A549 (cell line): ENCODE measurements at regions not wholly inside any gene's neighbourhood (a gene's known extent, or its start where the extent isn't known, plus 50 kb on each side); places are given as distances from the start of the nearest gene placed in this dataset.

Experiments
- ATAC-seq, 2 experiments: fragments of 200-7000 bp in 1 of 2; fragments of >200 bp in 1 of 2; cut with Nextera tagmentation in 1 of 2; cut with Tn5 transposase in 1 of 2; 3 replicates each; pipeline versions ENCODE4 v1.8.0 to v1.9.1; 2018 to 2020; ENCODE audit warnings: mild to moderate bottlenecking in 1 of 2, moderate library complexity in 1 of 2
- CTCF ChIA-PET: fragments of 300-600 bp; sonication (Branson Sonifier 250); formaldehyde crosslinking; extraction: SDS; loops from one replicate; lab custom pipeline; 2021; ENCODE audit warnings: antibody characterized with exemption, inconsistent platforms; lab: Yijun Ruan, JAX
- POLR2A ChIA-PET: fragments of 350-600 bp; formaldehyde crosslinking; extraction: SDS; loops from one replicate; lab custom pipeline; 2021; ENCODE audit warnings: antibody characterized with exemption, inconsistent platforms; lab: Yijun Ruan, JAX
- DNase-seq, 2 experiments: peaks; one replicate each; pipeline versions ENCODE4 v3.0.0 to v3.0.0-alpha.2; 2011 to 2016; ENCODE audit warnings: low read depth in 1 of 2, low spot score in 1 of 2
- FAIRE-seq: peaks from 2 replicates; lab custom pipeline; 2011; peaks lifted over from hg19 to GRCh38; lab: Jason Lieb, UNC
- H3K27ac ChIP-seq, 2 experiments: fragments of >200 bp; sonication (Bioruptor Twin); formaldehyde crosslinking; 3 replicates each; pipeline ENCODE4 v1.5.1; 2016 to 2017
- H3K4me1 ChIP-seq: fragments of >200 bp; sonication (Bioruptor Twin); formaldehyde crosslinking; 3 replicates; pipeline ENCODE4 v1.6.1; 2016
- H3K4me2 ChIP-seq: fragments of >200 bp; sonication (Bioruptor Twin); formaldehyde crosslinking; 3 replicates; pipeline ENCODE4 v1.6.1; 2016
- H3K4me3 ChIP-seq: fragments of >200 bp; sonication (Bioruptor Twin); formaldehyde crosslinking; 3 replicates; pipeline ENCODE4 v1.5.1; 2016
- H3K9me3 ChIP-seq: fragments of >200 bp; sonication (Bioruptor Twin); formaldehyde crosslinking; 3 replicates; pipeline ENCODE4 v1.6.1; 2016
- CBX2 ChIP-seq: fragments of 200-600 bp; sonication (generic); IDR thresholded peaks from 2 replicates; pipeline ENCODE4 v1.6.1; 2016; ENCODE audit warnings: low read depth, mild to moderate bottlenecking, borderline replicate concordance
- CHD2 ChIP-seq: fragments of 150-350 bp; IDR thresholded peaks from 2 replicates; pipeline ENCODE4 v1.6.1; 2014; ENCODE audit warnings: low read length; ENCODE audit not compliant: partially characterized antibody
- CHD4 ChIP-seq: fragments of 200-600 bp; sonication (generic); IDR thresholded peaks from 2 replicates; pipeline ENCODE4 v1.6.1; 2016; ENCODE audit warnings: antibody characterized with exemption, mild to moderate bottlenecking, borderline replicate concordance
- E2F6 ChIP-seq: IDR thresholded peaks from 2 replicates; pipeline ENCODE4 v1.6.1; 2012; ENCODE audit warnings: low read depth, borderline replicate concordance
- ESRRA ChIP-seq: fragments of 150-350 bp; IDR thresholded peaks from 2 replicates; pipeline ENCODE4 v1.6.1; 2014; ENCODE audit warnings: mild to moderate bottlenecking, low read length, borderline replicate concordance
- FOSL2 ChIP-seq, 2 experiments: fragments of 450-650 bp in 1 of 2; fragments of >200 bp in 1 of 2; sonication (Bioruptor Twin) in 1 of 2; formaldehyde crosslinking; IDR thresholded peaks; 2 replicates each; pipeline versions ENCODE4 v1.5.0 to v1.6.1; 2016 to 2020; ENCODE audit warnings: mild to moderate bottlenecking in 1 of 2, moderate library complexity in 1 of 2
- FOXS1 ChIP-seq: fragments of 250-450 bp; sonication (Bioruptor Pico); IDR thresholded peaks from 2 replicates; pipeline ENCODE4 v1.5.0; 2020; ENCODE audit warnings: mild to moderate bottlenecking, moderate library complexity
- GATA3 ChIP-seq: IDR thresholded peaks from 2 replicates; pipeline ENCODE4 v1.6.1; 2012; ENCODE audit warnings: borderline replicate concordance
- HDAC2 ChIP-seq: fragments of 200-600 bp; sonication (generic); IDR thresholded peaks from 2 replicates; pipeline ENCODE4 v1.6.1; 2016
- HEYL ChIP-seq: fragments of 250-450 bp; sonication (Bioruptor Pico); IDR thresholded peaks from 2 replicates; pipeline ENCODE4 v1.8.0; 2021; ENCODE audit warnings: mild to moderate bottlenecking, moderate library complexity
- HOXB13 ChIP-seq: fragments of 250-450 bp; sonication (Bioruptor Pico); IDR thresholded peaks from 2 replicates; pipeline ENCODE4 v1.5.0; 2020; ENCODE audit warnings: low read depth, mild to moderate bottlenecking, moderate library complexity
- KDM1A ChIP-seq: fragments of 200-600 bp; sonication (generic); IDR thresholded peaks from 2 replicates; pipeline ENCODE4 v1.6.1; 2016; ENCODE audit warnings: low read depth, mild to moderate bottlenecking
- MAFK ChIP-seq: fragments of 450-650 bp; IDR thresholded peaks from 2 replicates; pipeline ENCODE4 v1.6.1; 2014; ENCODE audit not compliant: partially characterized antibody
- NFE2L2 ChIP-seq: fragments of 150-350 bp; conservative IDR thresholded peaks from 2 replicates; pipeline ENCODE4 v1.6.1; 2014; ENCODE audit warnings: low read length
- PBX3 ChIP-seq: IDR thresholded peaks from 2 replicates; pipeline ENCODE4 v1.6.1; 2012
- PHF8 ChIP-seq: fragments of 200-600 bp; sonication (generic); IDR thresholded peaks from 2 replicates; pipeline ENCODE4 v1.6.1; 2016; ENCODE audit warnings: low read depth, mild to moderate bottlenecking, antibody characterized with exemption, moderate library complexity, borderline replicate concordance
- POLR2AphosphoS2 ChIP-seq: conservative IDR thresholded peaks from 2 replicates; pipeline ENCODE4 v1.6.1; 2012; ENCODE audit warnings: low read length, improper control_type of control experiment, inconsistent platforms
- RAD21 ChIP-seq, 2 experiments: fragments of >200 bp in 1 of 2; sonication (Bioruptor Twin) in 1 of 2; formaldehyde crosslinking in 1 of 2; IDR thresholded peaks in 1 of 2; conservative IDR thresholded peaks in 1 of 2; 2 replicates in 1 of 2; 3 replicates in 1 of 2; pipeline ENCODE4 v1.6.1; 2012 to 2018; ENCODE audit warnings: inconsistent platforms in 1 of 2
- REST ChIP-seq: fragments of 200-600 bp; sonication (generic); IDR thresholded peaks from 2 replicates; pipeline ENCODE4 v1.6.1; 2016; ENCODE audit warnings: antibody characterized with exemption, mild to moderate bottlenecking, moderate library complexity
- SREBF2 ChIP-seq: fragments of 450-650 bp; IDR thresholded peaks from 2 replicates; pipeline ENCODE4 v1.6.1; 2014; ENCODE audit warnings: mild to moderate bottlenecking, moderate library complexity
- TFCP2L1 ChIP-seq: fragments of 250-450 bp; sonication (Bioruptor Pico); IDR thresholded peaks from 2 replicates; pipeline ENCODE4 v1.5.0; 2021; ENCODE audit warnings: mild to moderate bottlenecking
- TP53 ChIP-seq: fragments of 250-450 bp; sonication (Bioruptor Pico); IDR thresholded peaks from 2 replicates; pipeline ENCODE4 v1.5.0; 2021; ENCODE audit warnings: mild to moderate bottlenecking, moderate library complexity
- ZC3H11A ChIP-seq: fragments of 450-650 bp; IDR thresholded peaks from 2 replicates; pipeline ENCODE4 v1.6.1; 2014; ENCODE audit warnings: antibody characterized with exemption, mild to moderate bottlenecking
- ZNF302 ChIP-seq: fragments of 250-450 bp; sonication (Bioruptor Pico); IDR thresholded peaks from 2 replicates; pipeline ENCODE4 v1.9.0; 2021; ENCODE audit warnings: inconsistent platforms, mild to moderate bottlenecking, moderate library complexity
- WGBS: methylation state at CpG from one replicate; pipeline ENCODE4 v1.1.6; 2017; ENCODE audit errors: missing lambda C conversion rate; 5-methylcytosine and 5-hydroxymethylcytosine counted together
- TF ChIP-seq, protein P1 (sequence below): fragments of 250-450 bp; sonication (Bioruptor Pico); IDR thresholded peaks from 2 replicates; pipeline ENCODE4 v1.5.0; 2020; ENCODE audit warnings: low read depth, mild to moderate bottlenecking, moderate library complexity
- TF ChIP-seq, protein P2 (sequence below): fragments of >200 bp; sonication (Bioruptor Twin); formaldehyde crosslinking; IDR thresholded peaks from 2 replicates; pipeline ENCODE4 v1.6.1; 2016

DNA sequence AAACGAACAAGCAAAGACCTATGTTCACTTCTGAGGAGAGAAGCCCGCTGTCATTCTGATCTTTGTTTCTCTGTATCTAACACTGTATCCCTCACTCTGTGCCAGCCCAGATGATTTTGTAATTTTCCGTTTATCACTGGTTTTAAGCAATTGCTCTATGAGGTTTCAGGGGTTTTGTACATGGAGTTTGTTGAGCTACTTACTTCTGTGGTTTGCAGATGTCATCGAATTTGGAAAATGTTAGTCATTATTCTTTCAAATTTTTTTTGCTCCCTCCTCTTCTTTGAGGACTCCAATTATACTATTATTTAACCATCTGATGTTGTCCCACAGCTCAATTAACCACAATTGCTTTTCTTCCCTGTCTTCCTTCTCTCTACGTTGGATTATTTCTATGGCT, 650.9 kb upstream of the IGFBP3 start:
- Histone ChIP-seq H3K4me1 (peaks cover 9% of the 10 kb centered on the region; the same call in 2 of the 3 replicates), H3K27ac (no peak overlapping the region), H3K4me2 (no peak overlapping the region), H3K9me3 (peaks cover 3% of the 10 kb centered on the region; the same call in 1 of the 3 replicates), H3K4me3 (no peak overlapping the region)
- TF ChIP-seq HOXB13 (no peak), REST (no peak), CBX2 (no peak), SREBF2 (no peak), ESRRA (no peak), CHD2 (no peak), TP53 (no peak), FOXS1 (no peak)
- TF ChIP-seq, protein P1, sequence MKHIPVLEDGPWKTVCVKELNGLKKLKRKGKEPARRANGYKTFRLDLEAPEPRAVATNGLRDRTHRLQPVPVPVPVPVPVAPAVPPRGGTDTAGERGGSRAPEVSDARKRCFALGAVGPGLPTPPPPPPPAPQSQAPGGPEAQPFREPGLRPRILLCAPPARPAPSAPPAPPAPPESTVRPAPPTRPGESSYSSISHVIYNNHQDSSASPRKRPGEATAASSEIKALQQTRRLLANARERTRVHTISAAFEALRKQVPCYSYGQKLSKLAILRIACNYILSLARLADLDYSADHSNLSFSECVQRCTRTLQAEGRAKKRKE (CRISPR knock-in tag), result no peak
- DNase-seq (no peak), ATAC-seq (no peak), FAIRE-seq (no peak)
- ChIA-PET POLR2A (no interaction called here), CTCF (no interaction called here)
- WGBS, result 54% methylated on average over 5 of the region's 5 CpGs

- no peak for TF ChIP-seq CHD4
- H3K4me2 ChIP-seq, result peak overlapping the region; percentile 35; the same call in 1 of the 3 replicates
- H3K4me3 ChIP-seq, result no peak overlapping the region
- ATAC-seq (peak; percentile 59 to 72; a peak in 4 of 6 replicates), DNase-seq (no peak), FAIRE-seq (no peak)
- CTCF ChIA-PET, result interaction anchor here (1.1 to 1.7 kb wide), 2 partner anchors 9 to 72 kb away, joined by 3 read pairs; no protein-coding TSS in a partner anchor
- H3K27ac ChIP-seq, result peak overlapping the region; percentile 32 to 57; a peak in 2 of 6 replicates
- WGBS, result 0% methylated on average over 2 of the region's 2 CpGs
- POLR2A ChIA-PET, result no interaction called here
- H3K9me3 ChIP-seq, result peaks cover 3% of the 10 kb centered on the region; the same call in 1 of the 3 replicates
- peaks cover 9% of the 10 kb centered on the region; the same call in 2 of the 3 replicates for H3K4me1 ChIP-seq
These were observed 648.0 kb upstream of the IGFBP3 start for GRCh38 chr7:46569133-46569465.

GRCh38 chr7:46568420-46569132, 647.5 kb upstream of the IGFBP3 start:
- Histone ChIP-seq H3K4me2 (peak overlapping the region; percentile 35; the same call in 1 of the 3 replicates), H3K27ac (peak overlapping the region; percentile 32 to 57; a peak in 2 of 6 replicates), H3K4me3 (no peak overlapping the region), H3K9me3 (peaks cover 3% of the 10 kb centered on the region; the same call in 1 of the 3 replicates), H3K4me1 (peaks cover 9% of the 10 kb centered on the region; the same call in 2 of the 3 replicates)
- ChIA-PET POLR2A (no interaction called here), CTCF (interaction anchor here (1.1 to 1.7 kb wide), 2 partner anchors 9 to 71 kb away, joined by 3 read pairs; no protein-coding TSS in a partner anchor)
- FAIRE-seq, result no peak
- ATAC-seq, result 0 out of 6 replicates have a peak, but pooled peaks have one; percentile 20 to 45
- DNase-seq, result no peak
- 75% methylated on average over 11 of the region's 11 CpGs for WGBS
- TF ChIP-seq, protein P2, sequence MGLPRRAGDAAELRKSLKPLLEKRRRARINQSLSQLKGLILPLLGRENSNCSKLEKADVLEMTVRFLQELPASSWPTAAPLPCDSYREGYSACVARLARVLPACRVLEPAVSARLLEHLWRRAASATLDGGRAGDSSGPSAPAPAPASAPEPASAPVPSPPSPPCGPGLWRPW, result no peak
- TF ChIP-seq HEYL, result no peak
- no peak for TF ChIP-seq FOXS1
- TF ChIP-seq ZNF302 (CRISPR knock-in tag), result no peak
- no peak for TF ChIP-seq ESRRA
- no peak for TF ChIP-seq TFCP2L1 (CRISPR knock-in tag)
- no peak for TF ChIP-seq PHF8
- TF ChIP-seq MAFK, result no peak
- TF ChIP-seq KDM1A, result no peak
- TF ChIP-seq ZC3H11A, result no peak
- TF ChIP-seq GATA3, result no peak
- TF ChIP-seq POLR2AphosphoS2, result no peak
- no peak for TF ChIP-seq RAD21 (conservative IDR thresholded peaks at IDR 0.05 in 1 of 2, IDR thresholded peaks at IDR 0.05 in 1 of 2)
- TF ChIP-seq FOSL2 (IDR thresholded peaks at IDR 0.05), result no peak
- no peak for TF ChIP-seq FOSL2 (CRISPR knock-in tag; IDR thresholded peaks at IDR 0.05)
- TF ChIP-seq NFE2L2, result no peak
- no peak for TF ChIP-seq E2F6
- TF ChIP-seq HDAC2, result no peak
- no peak for TF ChIP-seq PBX3
- TF ChIP-seq CBX2, result no peak
